ENCODE measurements at regions not wholly inside any gene's neighbourhood (a gene's known extent, or its start where the extent isn't known, plus 50 kb on each side); places are given as distances from the start of the nearest gene placed in this dataset.
"Not testable (repeated sequence)": the region's sequence is repeated elsewhere in the genome, so short reads cannot be mapped to it uniquely, and the experiment has no call there.

DNA sequence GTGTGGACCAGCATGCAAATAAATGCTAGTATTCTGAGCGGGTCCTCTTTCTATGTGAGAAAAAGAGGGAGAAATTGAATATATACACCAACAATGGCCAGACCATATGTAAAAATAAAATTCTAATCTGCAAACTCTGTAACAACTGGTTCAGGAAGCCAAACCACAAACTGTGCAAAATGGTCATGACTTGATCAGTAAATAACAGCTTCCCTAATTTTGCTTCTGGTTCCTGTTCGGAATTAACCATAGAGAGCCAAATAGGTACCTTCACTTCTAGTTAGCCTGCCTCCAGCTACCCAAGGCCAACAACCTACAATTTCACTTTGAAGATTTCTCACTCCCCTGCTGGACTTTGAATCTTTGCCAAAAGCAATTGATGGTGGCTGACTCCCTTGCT, 1313.2 kb downstream of the ADGRL3 start:
- Mint-ChIP-seq H3K4me3 (no peak overlapping the region), H3K36me3 (peaks cover 0 to 8% (median 0%) of the 10 kb centered on the region in 3 donors), H3K27me3 (ENCODE audit: low read depth in 3 of 3) (no peaks in the 10 kb centered on the region), H3K9me3 (peaks cover 5 to 57% (median 25%) of the 10 kb centered on the region in 6 donors), H3K27ac (no peak overlapping the region), H3K4me1 (no peaks in the 10 kb centered on the region)
- no peak for DNase-seq

DNA sequence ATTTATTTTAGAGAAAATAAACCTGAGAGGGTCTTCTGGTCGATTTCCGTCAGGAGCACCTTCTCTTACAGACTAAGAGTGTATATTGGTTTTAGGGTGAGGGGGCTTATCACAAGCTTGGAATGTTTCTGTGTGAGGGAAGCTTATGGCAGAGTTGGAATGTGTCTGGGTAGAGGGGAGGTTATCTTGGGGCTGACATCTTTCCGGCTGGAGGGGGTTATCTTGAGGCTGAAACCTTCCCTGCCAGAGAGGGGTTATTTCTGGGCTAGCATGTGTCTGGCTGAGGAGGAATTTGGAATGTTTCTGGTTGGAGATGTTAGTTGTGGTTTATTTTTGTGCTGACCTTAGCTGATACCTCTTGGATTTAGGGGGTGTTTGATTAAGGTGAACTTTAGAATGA, 1312.1 kb downstream of the ADGRL3 start:
- H3K27me3 Mint-ChIP-seq (ENCODE audit: low read depth in 3 of 3), result no peaks in the 10 kb centered on the region
- H3K4me3 Mint-ChIP-seq, result no peak overlapping the region
- peaks cover 0 to 8% (median 6%) of the 10 kb centered on the region in 3 donors for H3K36me3 Mint-ChIP-seq
- no peaks in the 10 kb centered on the region for H3K4me1 Mint-ChIP-seq
- H3K27ac Mint-ChIP-seq, result no peak overlapping the region
- no peak for DNase-seq
- H3K9me3 Mint-ChIP-seq, result peaks cover 5 to 61% (median 30%) of the 10 kb centered on the region in 6 donors

DNA sequence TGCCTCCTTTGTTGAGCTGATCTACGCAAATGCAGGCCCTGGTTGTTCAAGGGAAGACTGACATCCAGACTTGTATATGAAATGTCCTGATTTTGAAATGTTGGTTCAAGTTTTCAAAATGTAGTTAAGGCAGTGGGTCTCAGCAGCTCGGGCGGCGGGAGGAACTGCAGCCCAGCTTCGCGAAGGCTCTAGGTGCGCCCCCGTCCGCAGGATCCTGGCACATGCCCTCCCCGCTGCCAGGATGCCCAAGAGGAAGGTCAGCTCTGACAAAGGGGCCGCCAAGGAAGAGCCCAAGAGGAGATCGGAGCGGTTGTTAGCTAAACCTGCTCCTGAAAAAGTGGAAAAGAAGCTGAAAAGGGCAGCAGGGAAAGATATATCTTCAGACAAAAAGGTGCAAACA, 1310.1 kb downstream of the ADGRL3 start:
- H3K27me3 Mint-ChIP-seq (ENCODE audit: low read depth in 3 of 3), result no peaks in the 10 kb centered on the region
- DNase-seq, result no peak
- H3K9me3 Mint-ChIP-seq, result peaks cover 6 to 67% (median 26%) of the 10 kb centered on the region in 6 donors

DNA sequence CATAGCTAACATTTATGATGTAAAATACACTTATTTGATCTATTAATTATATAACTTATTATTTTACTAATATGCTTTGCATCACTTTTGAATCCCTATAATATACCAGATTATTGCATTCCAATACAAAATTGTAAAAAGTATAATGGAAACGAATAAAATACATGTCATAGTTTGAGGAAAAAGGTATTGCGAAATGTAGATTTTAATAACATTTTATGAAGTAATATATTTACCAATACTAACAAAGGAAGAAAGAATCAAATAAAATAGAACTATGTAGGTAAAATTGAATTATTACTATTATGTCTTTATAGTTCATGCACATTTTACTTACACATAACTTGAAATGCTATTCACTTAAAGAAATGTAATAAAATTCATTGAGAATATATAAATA, 1300.2 kb downstream of the ADGRL3 start:
- no peak for DNase-seq
- peaks cover 7 to 46% (median 13%) of the 10 kb centered on the region in 6 donors for H3K9me3 Mint-ChIP-seq
- no peaks in the 10 kb centered on the region for H3K4me1 Mint-ChIP-seq
- no peaks in the 10 kb centered on the region for H3K27me3 Mint-ChIP-seq (ENCODE audit: low read depth in 3 of 3)
- no peak overlapping the region for H3K4me3 Mint-ChIP-seq
- H3K27ac Mint-ChIP-seq, result no peak overlapping the region
- peaks cover 0 to 5% (median 0%) of the 10 kb centered on the region in 3 donors for H3K36me3 Mint-ChIP-seq

More for the DNA sequence above, 1310.1 kb downstream of the ADGRL3 start:
- Mint-ChIP-seq H3K27ac (no peak overlapping the region), H3K36me3 (peaks cover 0 to 8% (median 6%) of the 10 kb centered on the region in 3 donors), H3K4me1 (no peaks in the 10 kb centered on the region), H3K4me3 (no peak overlapping the region)

DNA sequence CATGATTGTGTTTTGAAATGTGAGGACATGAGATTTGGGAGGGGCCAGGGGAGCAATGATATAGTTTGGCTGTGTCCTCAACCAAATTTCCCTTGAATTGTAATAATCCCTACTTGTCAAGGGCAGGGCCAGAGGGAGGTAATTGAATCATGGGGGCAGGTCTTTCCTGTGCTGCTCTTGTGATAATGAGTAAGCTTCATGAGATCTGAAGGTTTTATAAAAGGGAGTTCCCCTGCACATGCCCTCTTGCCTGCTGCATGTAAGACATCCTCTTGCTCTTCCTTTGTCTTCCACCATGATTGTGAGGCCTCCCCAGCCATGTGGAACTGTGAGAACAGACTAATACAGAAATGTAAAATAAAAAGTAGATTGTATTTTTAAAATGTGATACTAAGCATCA, 1294.9 kb downstream of the ADGRL3 start:
- Mint-ChIP-seq H3K36me3 (peaks cover 0 to 5% (median 0%) of the 10 kb centered on the region in 3 donors), H3K4me3 (no peak overlapping the region), H3K9me3 (peaks cover 2 to 52% (median 29%) of the 10 kb centered on the region in 6 donors), H3K4me1 (peaks cover 0 to 1% of the 10 kb centered on the region in 2 donors), H3K27me3 (ENCODE audit: low read depth in 3 of 3) (peaks cover 0 to 2% (median 0%) of the 10 kb centered on the region in 3 donors), H3K27ac (no peak overlapping the region)
- no peak for DNase-seq

DNA sequence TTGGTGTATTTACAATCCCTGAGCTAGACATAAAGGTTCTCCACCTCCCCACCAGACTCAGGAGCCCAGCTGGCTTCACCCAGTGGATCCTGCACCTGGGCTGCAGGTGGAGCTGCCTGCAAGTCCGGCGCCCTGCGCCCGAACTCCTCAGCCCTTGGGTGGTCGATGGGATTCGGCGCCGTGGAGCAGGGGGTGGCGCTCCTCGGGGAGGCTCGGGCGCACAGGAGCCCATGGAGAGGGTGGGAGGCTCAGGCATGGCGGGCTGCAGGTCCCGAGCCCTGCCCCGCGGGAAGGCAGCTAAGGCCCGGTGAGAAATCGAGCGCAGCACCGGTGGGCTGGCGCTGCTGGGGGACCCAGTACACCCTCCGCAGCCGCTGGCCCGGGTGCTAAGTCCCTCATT, 1291.6 kb downstream of the ADGRL3 start:
- DNase-seq; H3K4me1 Mint-ChIP-seq; H3K4me3 Mint-ChIP-seq; H3K36me3 Mint-ChIP-seq; H3K27me3 Mint-ChIP-seq (ENCODE audit: low read depth in 3 of 3); H3K27ac Mint-ChIP-seq: not testable (repeated sequence)
- H3K9me3 Mint-ChIP-seq, result peaks cover 7 to 46% (median 24%) of the 10 kb centered on the region in 6 donors

DNA sequence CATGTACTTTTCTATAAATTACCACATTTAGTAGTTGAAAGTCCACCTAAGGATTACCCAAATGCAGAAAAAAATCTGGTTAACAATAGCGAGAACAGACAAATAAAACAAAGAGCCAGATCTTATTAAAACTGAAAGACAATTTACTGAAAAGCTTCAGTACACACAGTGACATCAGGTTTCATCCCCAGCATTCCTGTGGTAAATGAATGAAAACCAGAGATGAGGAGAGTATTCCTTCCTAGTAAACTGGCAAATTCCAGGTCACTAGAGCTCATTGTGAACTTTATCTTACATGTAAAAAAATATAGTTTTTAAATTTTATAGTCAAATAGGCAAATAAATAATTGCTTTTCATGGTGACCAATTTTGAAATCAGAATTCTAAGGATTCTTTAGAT, 1290.5 kb downstream of the ADGRL3 start:
- DNase-seq, result no peak
- H3K4me3 Mint-ChIP-seq, result no peak overlapping the region
- peaks cover 0 to 1% of the 10 kb centered on the region in 2 donors for H3K4me1 Mint-ChIP-seq
- no peak overlapping the region for H3K27ac Mint-ChIP-seq
- peaks cover 7 to 35% (median 22%) of the 10 kb centered on the region in 6 donors for H3K9me3 Mint-ChIP-seq
- peaks cover 0 to 2% (median 0%) of the 10 kb centered on the region in 3 donors for H3K36me3 Mint-ChIP-seq
- H3K27me3 Mint-ChIP-seq (ENCODE audit: low read depth in 3 of 3), result peaks cover 0 to 2% (median 0%) of the 10 kb centered on the region in 3 donors

DNA sequence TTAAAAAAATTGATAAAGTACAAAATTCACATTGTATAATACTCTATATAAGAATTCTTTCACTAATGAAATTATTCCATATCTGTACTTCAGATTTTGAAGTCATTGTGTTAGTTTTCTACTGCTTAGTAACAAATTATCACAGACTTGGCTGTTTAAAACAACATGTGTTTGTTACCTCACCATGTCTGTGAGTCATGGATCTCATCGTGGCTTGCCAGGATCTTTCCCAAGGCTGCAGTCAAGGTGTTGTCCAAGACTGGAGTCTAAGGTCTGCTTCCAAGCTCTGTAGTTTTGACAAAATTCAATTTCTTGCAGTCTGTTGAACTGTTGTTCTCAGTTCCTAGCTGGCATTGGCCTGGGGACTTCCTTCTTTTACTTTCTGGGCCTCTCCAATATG, 1286.9 kb downstream of the ADGRL3 start:
- Mint-ChIP-seq H3K9me3 (peaks cover 4 to 44% (median 19%) of the 10 kb centered on the region in 6 donors), H3K27ac (no peak overlapping the region), H3K4me1 (no peaks in the 10 kb centered on the region), H3K36me3 (no peaks in the 10 kb centered on the region), H3K27me3 (ENCODE audit: low read depth in 3 of 3) (peaks cover 0 to 3% (median 0%) of the 10 kb centered on the region in 3 donors), H3K4me3 (no peak overlapping the region)
- DNase-seq, result no peak

DNA sequence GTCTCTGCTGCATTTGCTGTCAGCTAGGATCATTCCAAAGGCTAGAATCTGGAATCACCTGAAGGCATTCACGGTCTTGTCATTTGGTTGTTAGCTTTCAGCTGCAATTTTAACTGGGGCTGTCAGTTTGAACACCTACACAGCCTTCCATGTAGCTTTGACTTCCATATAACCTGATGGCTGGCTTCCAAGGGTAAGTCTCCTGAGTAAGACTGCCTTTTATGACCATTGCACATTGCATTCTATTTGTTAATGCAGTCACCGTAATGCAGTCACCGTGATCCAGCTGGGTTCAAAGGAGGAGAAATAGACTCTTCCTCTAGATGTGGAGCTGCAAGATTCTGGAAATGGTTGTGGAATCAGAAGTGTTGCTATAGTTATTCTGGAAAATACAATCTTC, 1284.2 kb downstream of the ADGRL3 start:
- H3K27ac Mint-ChIP-seq, result no peak overlapping the region
- H3K36me3 Mint-ChIP-seq, result no peaks in the 10 kb centered on the region
- no peaks in the 10 kb centered on the region for H3K4me1 Mint-ChIP-seq
- DNase-seq, result no peak
- H3K9me3 Mint-ChIP-seq, result peaks cover 3 to 51% (median 16%) of the 10 kb centered on the region in 6 donors
- H3K4me3 Mint-ChIP-seq, result no peak overlapping the region
- H3K27me3 Mint-ChIP-seq (ENCODE audit: low read depth in 3 of 3), result peaks cover 0 to 2% (median 0%) of the 10 kb centered on the region in 3 donors

DNA sequence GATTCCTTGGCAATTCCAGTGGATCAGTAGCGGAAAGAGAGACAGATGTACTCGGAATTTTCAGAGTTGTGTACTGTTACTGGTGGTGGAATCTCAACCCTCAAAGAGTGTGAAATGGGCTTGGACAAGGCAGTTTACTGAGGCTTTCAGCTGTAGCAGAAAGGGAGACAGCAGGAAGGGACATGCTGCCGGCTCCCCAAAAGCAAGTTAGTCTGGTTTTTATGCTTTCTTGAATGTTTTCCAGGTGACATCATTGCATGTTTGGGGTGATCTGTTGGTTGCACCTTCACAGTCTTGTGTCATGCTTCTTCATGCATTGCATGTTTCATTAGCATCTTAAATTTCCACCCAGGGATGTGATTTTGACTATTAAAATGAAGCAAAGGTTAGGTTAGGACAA, 1282.2 kb downstream of the ADGRL3 start:
- peaks cover 0 to 2% (median 0%) of the 10 kb centered on the region in 3 donors for H3K27me3 Mint-ChIP-seq (ENCODE audit: low read depth in 3 of 3)
- no peaks in the 10 kb centered on the region for H3K4me1 Mint-ChIP-seq
- no peak overlapping the region for H3K27ac Mint-ChIP-seq
- peaks cover 7 to 49% (median 16%) of the 10 kb centered on the region in 6 donors for H3K9me3 Mint-ChIP-seq
- H3K36me3 Mint-ChIP-seq, result no peaks in the 10 kb centered on the region
- no peak for DNase-seq
- H3K4me3 Mint-ChIP-seq, result no peak overlapping the region

DNA sequence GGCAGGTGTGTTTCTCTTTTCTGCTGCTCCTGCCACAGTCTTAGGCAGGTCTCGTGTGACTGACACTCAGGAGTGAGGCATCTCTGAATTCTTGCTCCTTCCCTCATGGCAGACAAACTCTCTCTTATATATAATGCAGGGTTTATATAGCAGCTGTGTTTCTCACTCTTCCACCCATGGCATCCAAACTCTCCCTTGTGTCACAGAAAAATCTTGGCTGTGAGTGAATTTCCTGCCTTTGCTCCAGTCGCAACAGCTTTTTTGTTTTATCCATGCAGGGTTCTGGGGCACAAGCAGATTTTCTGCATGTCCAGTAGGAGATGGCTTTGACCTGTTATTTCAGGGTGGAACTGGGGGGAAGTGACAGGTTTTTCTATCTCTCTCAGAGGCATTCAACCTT, 1275.5 kb downstream of the ADGRL3 start:
- Mint-ChIP-seq H3K9me3 (peaks cover 5 to 40% (median 21%) of the 10 kb centered on the region in 6 donors), H3K36me3 (no peaks in the 10 kb centered on the region), H3K27me3 (ENCODE audit: low read depth in 3 of 3) (peaks cover 0 to 3% (median 0%) of the 10 kb centered on the region in 3 donors), H3K4me1 (no peaks in the 10 kb centered on the region), H3K4me3 (no peak overlapping the region), H3K27ac (no peak overlapping the region)
- DNase-seq, result no peak

DNA sequence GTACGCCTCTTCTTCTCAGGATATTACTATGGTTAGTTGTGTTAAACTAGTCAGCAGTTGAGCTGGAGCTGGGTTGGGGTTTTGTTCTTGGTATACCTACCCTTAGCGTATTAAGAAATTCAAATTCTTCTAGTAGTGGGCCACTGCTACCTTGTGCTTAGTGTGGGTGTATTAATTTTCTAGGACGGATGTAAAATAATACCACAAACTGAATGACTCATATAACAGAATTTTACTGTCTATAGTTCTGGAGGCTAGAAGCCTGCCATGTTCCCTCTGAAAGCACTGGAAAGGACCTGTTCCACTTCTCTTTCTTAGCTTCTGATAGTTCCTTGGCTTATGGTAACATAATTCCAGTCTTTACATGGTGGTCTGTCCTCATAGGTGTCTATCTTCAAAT, 1274.7 kb downstream of the ADGRL3 start:
- no peaks in the 10 kb centered on the region for H3K4me1 Mint-ChIP-seq
- no peak for DNase-seq
- H3K36me3 Mint-ChIP-seq, result no peaks in the 10 kb centered on the region
- no peak overlapping the region for H3K4me3 Mint-ChIP-seq
- H3K27me3 Mint-ChIP-seq (ENCODE audit: low read depth in 3 of 3), result peaks cover 0 to 6% (median 0%) of the 10 kb centered on the region in 3 donors
- peaks cover 2 to 34% (median 19%) of the 10 kb centered on the region in 6 donors for H3K9me3 Mint-ChIP-seq
- no peak overlapping the region for H3K27ac Mint-ChIP-seq

DNA sequence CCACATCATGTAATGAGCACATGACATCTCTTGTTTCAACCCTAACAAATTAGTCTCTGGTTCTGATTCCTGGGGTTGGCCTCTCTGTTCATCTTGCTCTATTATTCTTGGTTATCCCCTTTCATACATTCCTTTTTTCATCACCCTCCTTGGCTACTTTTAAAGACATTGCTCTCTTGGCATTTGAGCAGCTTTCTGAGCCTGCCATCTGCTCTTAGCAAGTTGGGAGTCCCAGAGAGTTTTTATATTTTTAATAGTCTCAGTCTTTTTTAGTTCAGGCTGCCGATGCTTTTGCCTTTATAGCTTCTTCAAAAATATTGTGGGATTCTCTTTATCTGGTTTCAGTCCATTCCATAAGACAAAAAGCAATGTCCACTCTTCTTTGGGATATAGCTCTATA, 1270.9 kb downstream of the ADGRL3 start:
- H3K27me3 Mint-ChIP-seq (ENCODE audit: low read depth in 3 of 3), result peaks cover 0 to 6% (median 0%) of the 10 kb centered on the region in 3 donors
- H3K36me3 Mint-ChIP-seq, result no peaks in the 10 kb centered on the region
- no peak overlapping the region for H3K4me3 Mint-ChIP-seq
- no peaks in the 10 kb centered on the region for H3K4me1 Mint-ChIP-seq
- H3K27ac Mint-ChIP-seq, result no peak overlapping the region
- H3K9me3 Mint-ChIP-seq, result peaks cover 3 to 44% (median 18%) of the 10 kb centered on the region in 6 donors
- no peak for DNase-seq

DNA sequence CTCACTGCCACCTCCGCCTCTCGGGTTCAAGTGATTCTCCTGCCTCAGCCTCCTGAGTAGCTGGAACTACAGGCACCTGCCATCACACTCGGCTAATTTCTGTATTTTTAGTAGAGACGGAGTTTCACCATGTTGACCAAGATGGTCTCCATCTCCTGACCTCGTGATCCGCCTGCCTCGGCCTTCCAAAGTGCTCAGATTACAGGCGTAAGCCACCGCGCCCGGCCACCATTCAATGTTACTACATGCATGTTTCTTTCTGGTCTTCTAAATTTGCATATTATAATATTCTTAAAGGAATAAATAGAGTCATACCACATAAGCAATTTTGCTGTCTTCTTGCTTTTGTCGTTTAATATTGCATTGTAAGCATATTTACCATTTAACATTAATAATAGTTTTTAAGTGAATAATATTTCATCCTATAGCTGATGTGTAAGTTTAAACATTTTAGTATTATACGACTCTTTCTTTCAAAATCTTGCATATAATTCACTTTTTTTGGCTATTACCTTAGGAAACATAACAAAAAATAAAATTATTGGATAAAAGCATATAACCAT, 1270.4 kb downstream of the ADGRL3 start:
- no peaks in the 10 kb centered on the region for H3K4me1 Mint-ChIP-seq
- H3K4me3 Mint-ChIP-seq, result no peak overlapping the region
- H3K36me3 Mint-ChIP-seq, result no peaks in the 10 kb centered on the region
- H3K27ac Mint-ChIP-seq, result no peak overlapping the region
- peaks cover 0 to 6% (median 0%) of the 10 kb centered on the region in 3 donors for H3K27me3 Mint-ChIP-seq (ENCODE audit: low read depth in 3 of 3)
- no peak for DNase-seq
- peaks cover 5 to 50% (median 16%) of the 10 kb centered on the region in 6 donors for H3K9me3 Mint-ChIP-seq

DNA sequence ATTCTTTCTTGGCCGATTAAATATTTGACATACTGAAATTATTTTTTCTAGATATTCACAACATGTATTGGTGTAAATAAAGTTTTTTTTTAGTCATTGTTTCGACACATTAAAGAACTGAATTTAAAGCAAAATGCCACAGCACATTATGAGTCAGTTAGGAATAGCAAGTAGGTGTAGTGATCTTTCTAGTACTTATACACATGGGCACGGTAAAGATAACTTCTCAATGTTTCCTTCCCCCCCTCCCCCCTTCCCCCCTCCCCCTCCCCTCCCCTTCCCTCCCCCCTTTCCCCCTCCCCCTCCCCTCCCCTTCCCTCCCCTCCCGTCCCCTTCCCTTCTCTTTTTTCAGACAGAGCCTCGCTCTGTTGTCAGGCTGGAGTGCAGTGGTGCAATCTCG, 1269.9 kb downstream of the ADGRL3 start:
- Mint-ChIP-seq H3K36me3 (no peaks in the 10 kb centered on the region), H3K4me1 (no peaks in the 10 kb centered on the region), H3K27ac (no peak overlapping the region), H3K9me3 (peaks cover 5 to 53% (median 16%) of the 10 kb centered on the region in 6 donors), H3K4me3 (no peak overlapping the region), H3K27me3 (ENCODE audit: low read depth in 3 of 3) (peaks cover 0 to 6% (median 0%) of the 10 kb centered on the region in 3 donors)
- DNase-seq, result no peak
